H1 (cell line): ENCODE measurements at regions not wholly inside any gene's neighbourhood (a gene's known extent, or its start where the extent isn't known, plus 50 kb on each side); places are given as distances from the start of the nearest gene placed in this dataset.

Experiments used
- CBX8 ChIP-seq: fragments of 300-800, 300-1000 bp; sonication (generic); IDR thresholded peaks from 2 replicates; pipeline ENCODE4 v1.7.1; 2016; ENCODE audit warnings: low read depth, low read length, borderline replicate concordance
- HDAC2 ChIP-seq, 2 experiments: fragments of 300-600 bp in 1 of 2; sonication (generic) in 1 of 2; IDR thresholded peaks; 2 replicates each; pipeline ENCODE4 v1.6.1; 2011 to 2012; ENCODE audit warnings: low read depth in 2 of 2, low read length in 2 of 2, mild to moderate bottlenecking in 2 of 2, moderate library complexity in 2 of 2, borderline replicate concordance in 1 of 2, inconsistent platforms in 1 of 2
- MAX ChIP-seq: IDR thresholded peaks from 2 replicates; pipeline ENCODE4 v1.6.1; 2012; ENCODE audit warnings: inconsistent platforms
- RFX5 ChIP-seq: IDR thresholded peaks from 2 replicates; pipeline ENCODE4 v1.6.1; 2011; ENCODE audit warnings: low read depth, low read length, improper control_type of control experiment, borderline replicate concordance
- SIRT6 ChIP-seq: IDR thresholded peaks from one replicate; pipeline ENCODE4 v1.7.1; 2012; ENCODE audit warnings: low read length, inconsistent platforms

GRCh38 chr3:166472015-166472414 lies 634.8 kb upstream of the BCHE start (continued):
- TF ChIP-seq HDAC2 (IDR thresholded peaks at IDR 0.05; ENCODE audit: borderline replicate concordance in 1 of 2, low read depth in 2 of 2, low read length in 2 of 2) (no peak), MAX (no peak), SIRT6 (no peak), CBX8 (no peak), RFX5 (no peak)
